SH-SY5Y (cell line): ENCODE measurements at regions not wholly inside any gene's neighbourhood (a gene's known extent, or its start where the extent isn't known, plus 50 kb on each side); places are given as distances from the start of the nearest gene placed in this dataset.

ENCODE experiments used
- GATA2 ChIP-seq: IDR thresholded peaks from 2 replicates; pipeline ENCODE4 v1.6.1; 2011; ENCODE audit warnings: mild to moderate bottlenecking, low read depth, low read length
- GATA3 ChIP-seq: IDR thresholded peaks from 2 replicates; pipeline ENCODE4 v1.6.1; 2011; ENCODE audit warnings: low read depth, mild to moderate bottlenecking, low read length, moderate library complexity

GRCh38 chr6:167485186-167485978 is 160.5 kb downstream of the TTLL2 start:
- TF ChIP-seq GATA2 (no peak), GATA3 (no peak)

- TF ChIP-seq GATA3 (no peak), GATA2 (no peak)
These were observed 163.1 kb downstream of the TTLL2 start for GRCh38 chr6:167487749-167488664.

GRCh38 chr6:167491438-167492099 is 166.7 kb downstream of the TTLL2 start:
- TF ChIP-seq GATA3: no peak
- TF ChIP-seq GATA2: no peak

- no peak for TF ChIP-seq GATA3
- TF ChIP-seq GATA2: no peak
These were observed 167.2 kb downstream of the TTLL2 start for GRCh38 chr6:167492100-167492449.

GRCh38 chr6:167493310-167493709 is 168.4 kb downstream of the TTLL2 start:
- TF ChIP-seq GATA2 (no peak), GATA3 (no peak)

GRCh38 chr6:167493976-167494697 is 169.3 kb downstream of the TTLL2 start:
- TF ChIP-seq GATA2 (no peak), GATA3 (no peak)

- TF ChIP-seq GATA3 (no peak), GATA2 (no peak)
These were observed 170.0 kb downstream of the TTLL2 start for GRCh38 chr6:167494698-167495435.

GRCh38 chr6:167495506-167496401 is 170.9 kb downstream of the TTLL2 start:
- TF ChIP-seq GATA3 (peak; percentile 83), GATA2 (peak; percentile 93)

GRCh38 chr6:167496707-167497106 is 171.8 kb downstream of the TTLL2 start:
- no peak for TF ChIP-seq GATA3
- no peak for TF ChIP-seq GATA2

GRCh38 chr6:167497428-167498056 is 172.7 kb downstream of the TTLL2 start:
- TF ChIP-seq GATA2 (no peak), GATA3 (no peak)

- TF ChIP-seq GATA3: no peak
- TF ChIP-seq GATA2: no peak
These were observed 174.3 kb downstream of the TTLL2 start for GRCh38 chr6:167499161-167499660.

GRCh38 chr6:167500961-167501360 is 176.1 kb downstream of the TTLL2 start:
- no peak for TF ChIP-seq GATA3
- TF ChIP-seq GATA2: no peak
